GM12874 (cell line): ENCODE measurements at regions not wholly inside any gene's neighbourhood (a gene's known extent, or its start where the extent isn't known, plus 50 kb on each side); places are given as distances from the start of the nearest gene placed in this dataset.

ENCODE experiments used
- TF ChIP-seq, protein P1 (sequence below): IDR thresholded peaks from 2 replicates; pipeline ENCODE4 v1.5.1; 2011; ENCODE audit warnings: low read depth, mild to moderate bottlenecking, control low read depth, low read length, moderate library complexity; ENCODE audit not compliant: insufficient read depth

DNA sequence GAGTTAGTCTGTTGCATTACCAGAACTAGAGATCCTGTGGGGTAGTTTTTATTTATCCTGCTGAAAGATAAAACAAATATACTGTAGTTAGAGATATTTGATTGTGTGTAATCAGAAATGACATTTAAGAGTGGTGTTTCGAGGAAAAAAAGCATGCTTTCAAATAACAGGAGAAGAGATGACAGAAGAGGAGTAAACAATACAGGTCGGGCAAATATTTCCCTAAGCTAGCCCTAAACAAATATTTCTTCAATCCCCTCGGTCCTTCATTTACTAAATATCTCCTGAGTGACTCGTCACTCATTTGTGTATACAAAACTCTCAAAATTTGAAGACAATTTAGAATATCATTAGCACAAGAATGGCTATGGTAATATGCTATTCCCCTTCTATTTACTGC is 219.7 kb upstream of the FERD3L start:
- TF ChIP-seq, protein P1, sequence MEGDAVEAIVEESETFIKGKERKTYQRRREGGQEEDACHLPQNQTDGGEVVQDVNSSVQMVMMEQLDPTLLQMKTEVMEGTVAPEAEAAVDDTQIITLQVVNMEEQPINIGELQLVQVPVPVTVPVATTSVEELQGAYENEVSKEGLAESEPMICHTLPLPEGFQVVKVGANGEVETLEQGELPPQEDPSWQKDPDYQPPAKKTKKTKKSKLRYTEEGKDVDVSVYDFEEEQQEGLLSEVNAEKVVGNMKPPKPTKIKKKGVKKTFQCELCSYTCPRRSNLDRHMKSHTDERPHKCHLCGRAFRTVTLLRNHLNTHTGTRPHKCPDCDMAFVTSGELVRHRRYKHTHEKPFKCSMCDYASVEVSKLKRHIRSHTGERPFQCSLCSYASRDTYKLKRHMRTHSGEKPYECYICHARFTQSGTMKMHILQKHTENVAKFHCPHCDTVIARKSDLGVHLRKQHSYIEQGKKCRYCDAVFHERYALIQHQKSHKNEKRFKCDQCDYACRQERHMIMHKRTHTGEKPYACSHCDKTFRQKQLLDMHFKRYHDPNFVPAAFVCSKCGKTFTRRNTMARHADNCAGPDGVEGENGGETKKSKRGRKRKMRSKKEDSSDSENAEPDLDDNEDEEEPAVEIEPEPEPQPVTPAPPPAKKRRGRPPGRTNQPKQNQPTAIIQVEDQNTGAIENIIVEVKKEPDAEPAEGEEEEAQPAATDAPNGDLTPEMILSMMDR: no peak

DNA sequence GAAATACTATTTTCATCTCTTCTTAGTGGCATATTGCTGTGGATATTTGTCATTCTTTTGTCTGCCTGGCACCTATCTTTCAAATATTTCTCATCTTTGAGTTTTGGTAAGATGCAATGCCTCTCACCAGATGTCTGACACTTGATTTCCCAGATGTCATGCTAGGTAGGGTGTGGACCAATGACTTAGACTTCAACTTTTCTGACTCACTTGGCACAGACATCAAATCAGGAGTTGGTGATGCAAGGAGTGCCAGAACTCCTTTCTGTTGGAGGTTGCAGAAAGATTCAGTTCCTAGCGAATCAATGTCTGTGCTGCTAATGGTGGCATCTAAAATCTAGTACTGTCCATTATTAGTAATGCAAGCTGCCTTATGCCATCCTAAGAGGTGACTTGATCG is 216.9 kb upstream of the FERD3L start:
- TF ChIP-seq, protein P1: no peak

DNA sequence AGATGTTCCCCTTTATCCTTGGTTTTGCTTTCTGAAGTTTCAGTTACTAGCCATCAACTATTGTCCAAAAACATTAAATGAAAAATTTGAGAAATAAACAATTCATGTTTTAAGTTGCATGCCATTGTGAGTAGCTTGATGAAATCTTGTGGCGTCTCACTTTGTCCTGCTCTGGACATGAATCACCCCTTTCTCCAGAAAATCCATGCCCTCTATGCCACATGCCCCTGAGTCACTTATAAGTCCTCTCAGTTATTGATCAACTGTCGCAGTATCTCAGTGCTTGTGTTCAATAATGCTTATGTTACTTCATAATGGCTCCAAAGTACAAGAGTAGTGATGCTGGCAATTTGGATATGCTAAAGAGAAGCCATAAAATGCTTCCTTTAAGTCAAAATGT is 208.0 kb upstream of the FERD3L start:
- TF ChIP-seq, protein P1: no peak

DNA sequence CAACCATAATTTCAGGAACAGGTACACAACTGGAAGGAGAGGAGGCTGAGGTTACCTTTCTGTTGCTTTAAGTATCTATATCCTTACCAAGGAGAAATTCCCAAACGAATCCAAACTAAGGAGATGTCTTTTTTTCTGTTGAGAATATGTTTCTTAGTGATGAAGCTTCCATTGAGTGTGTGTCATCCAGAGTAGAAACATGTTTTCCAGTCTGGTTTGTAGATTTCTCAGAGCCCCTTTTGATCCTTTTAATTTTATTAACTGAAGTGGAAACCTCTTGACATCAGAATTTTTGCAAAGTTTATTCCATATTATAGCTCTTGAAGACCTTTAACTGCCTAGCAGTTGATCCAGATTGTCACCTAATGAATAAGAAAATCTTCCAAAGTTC is 207.1 kb upstream of the FERD3L start:
- TF ChIP-seq, protein P1: no peak

DNA sequence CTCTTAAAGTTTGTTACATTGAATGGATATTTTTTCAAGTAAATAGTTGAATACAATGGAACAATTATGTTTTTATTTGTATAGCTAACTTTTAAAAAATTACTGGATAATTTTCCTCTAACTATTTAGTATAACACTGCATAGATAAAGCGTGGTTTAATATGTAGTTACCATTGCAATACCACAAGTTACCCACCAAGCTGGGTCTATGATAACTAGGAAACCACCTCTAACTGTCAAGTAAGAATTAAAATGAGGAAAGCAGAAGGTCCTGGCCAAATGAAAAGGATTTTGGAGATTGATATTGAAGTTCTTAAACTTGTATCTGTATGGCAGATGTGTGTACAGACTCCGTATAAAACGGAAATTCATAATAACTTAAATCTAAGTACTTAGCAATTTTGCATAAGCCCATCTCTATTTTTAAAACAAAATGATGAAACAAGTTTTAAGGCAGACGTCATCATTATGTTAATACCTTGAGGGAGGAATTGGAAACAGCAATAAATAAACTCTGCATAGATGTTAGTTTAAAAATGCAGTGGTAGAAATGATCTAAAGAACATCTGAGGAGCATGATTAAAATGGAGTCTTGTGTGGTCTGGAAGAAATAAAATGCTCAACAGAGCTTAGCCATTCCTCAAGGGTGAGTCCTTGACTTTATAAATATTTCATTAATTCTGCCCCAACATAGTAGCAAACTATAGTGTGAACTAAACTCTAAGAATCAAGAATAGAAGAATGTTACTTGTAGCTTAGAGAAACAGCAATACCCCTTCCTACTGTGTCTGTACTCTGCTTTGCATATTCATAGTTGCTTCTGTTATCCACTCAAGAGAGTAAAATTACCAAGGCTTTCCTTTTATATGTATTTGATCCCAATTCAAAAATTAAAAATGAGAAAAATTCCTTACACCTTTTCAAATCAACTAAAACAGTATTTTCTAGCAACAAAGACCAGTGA is 206.4 kb upstream of the FERD3L start:
- TF ChIP-seq, protein P1: no peak

DNA sequence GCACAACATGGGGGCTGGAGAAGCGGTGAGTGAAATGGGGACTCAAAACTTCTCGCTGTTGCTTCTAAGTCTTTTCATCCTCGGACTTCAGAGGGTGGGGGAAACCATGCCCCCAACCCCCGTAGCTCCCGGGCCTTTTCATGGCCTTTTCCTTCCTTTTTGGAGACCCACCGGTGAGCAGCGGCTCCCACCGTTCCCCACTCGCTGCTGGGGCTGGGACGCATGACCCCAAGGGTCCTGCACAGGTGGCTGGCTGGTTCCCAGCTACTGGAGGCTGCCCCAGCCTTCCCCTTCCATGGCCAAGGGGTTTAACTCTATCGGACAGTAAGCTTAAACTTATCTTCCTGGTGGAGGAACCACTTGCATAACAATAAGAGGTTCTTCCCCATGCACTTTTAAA is 194.3 kb upstream of the FERD3L start:
- TF ChIP-seq, protein P1: no peak

DNA sequence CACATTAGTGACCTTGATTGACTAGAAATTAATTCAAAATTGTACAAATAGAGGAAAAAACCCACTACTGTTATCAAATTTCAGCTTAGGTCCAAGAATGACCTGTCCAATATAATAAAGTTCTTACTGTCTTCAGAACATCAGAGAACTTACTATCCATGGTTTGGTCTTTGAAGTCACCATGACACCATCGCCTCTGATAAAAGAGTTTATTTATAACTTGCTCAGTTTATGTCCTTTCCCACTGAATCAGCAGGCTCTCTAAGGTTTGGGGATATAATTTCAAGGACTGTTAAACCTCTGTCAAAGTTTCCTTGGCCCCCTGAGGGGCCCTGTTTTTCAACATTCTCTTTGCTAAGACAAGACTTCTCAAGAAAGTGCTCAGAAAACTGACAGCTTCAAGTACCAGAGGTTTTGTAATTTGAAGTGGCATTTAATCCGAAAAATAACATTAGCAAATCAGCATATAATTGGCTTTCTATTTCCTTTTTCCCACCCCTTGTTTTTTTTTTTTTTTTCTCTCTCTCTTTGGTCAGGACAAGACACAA is 191.7 kb upstream of the FERD3L start:
- TF ChIP-seq, protein P1: no peak
